Sigmoid colon (tissue), 4 donors: ENCODE measurements at regions not wholly inside any gene's neighbourhood (a gene's known extent, or its start where the extent isn't known, plus 50 kb on each side); places are given as distances from the start of the nearest gene placed in this dataset.

Source experiments
- POLR2A ChIP-seq, 2 donors: fragments of 450-650 bp; IDR thresholded peaks; one replicate each; pipeline ENCODE4 v1.6.1; 2016; ENCODE audit warnings: antibody characterized with exemption in 2 of 2, mild to moderate bottlenecking in 2 of 2, moderate library complexity in 2 of 2
- POLR2AphosphoS5 ChIP-seq, 4 donors: sonication (generic); formaldehyde crosslinking; IDR thresholded peaks; one replicate each; pipeline ENCODE4 v1.6.1; 2017; ENCODE audit warnings: antibody characterized with exemption in 4 of 4
- TF ChIP-seq, protein P1 (sequence below), 4 experiments: fragments of 450-650 bp in 3 of 4; fragments of 200-600 bp in 1 of 4; IDR thresholded peaks; one replicate each; pipeline ENCODE4 v1.5.1; 2016 to 2019; ENCODE audit warnings: antibody characterized with exemption in 4 of 4, mild to moderate bottlenecking in 3 of 4, moderate library complexity in 2 of 4

DNA sequence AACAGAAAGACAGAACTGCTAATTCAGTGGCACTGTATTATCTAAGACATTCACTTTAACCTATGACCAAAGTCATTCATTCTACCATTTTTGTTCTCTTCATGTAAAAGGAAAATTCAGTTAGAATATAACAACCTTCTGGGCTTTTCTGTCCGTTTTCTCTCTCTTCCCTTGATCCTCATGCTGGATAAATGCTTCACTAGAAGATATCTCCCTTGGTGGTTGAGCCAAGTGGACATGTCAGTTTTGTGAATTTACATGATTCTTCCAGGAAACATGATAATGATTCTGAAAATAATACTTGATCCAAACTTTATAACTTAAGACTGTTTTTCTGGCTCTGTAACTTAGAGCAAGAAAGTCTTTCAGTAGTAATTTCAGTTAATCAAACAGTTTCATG, 1012.2 kb downstream of the SQOR start:
- TF ChIP-seq, protein P1, sequence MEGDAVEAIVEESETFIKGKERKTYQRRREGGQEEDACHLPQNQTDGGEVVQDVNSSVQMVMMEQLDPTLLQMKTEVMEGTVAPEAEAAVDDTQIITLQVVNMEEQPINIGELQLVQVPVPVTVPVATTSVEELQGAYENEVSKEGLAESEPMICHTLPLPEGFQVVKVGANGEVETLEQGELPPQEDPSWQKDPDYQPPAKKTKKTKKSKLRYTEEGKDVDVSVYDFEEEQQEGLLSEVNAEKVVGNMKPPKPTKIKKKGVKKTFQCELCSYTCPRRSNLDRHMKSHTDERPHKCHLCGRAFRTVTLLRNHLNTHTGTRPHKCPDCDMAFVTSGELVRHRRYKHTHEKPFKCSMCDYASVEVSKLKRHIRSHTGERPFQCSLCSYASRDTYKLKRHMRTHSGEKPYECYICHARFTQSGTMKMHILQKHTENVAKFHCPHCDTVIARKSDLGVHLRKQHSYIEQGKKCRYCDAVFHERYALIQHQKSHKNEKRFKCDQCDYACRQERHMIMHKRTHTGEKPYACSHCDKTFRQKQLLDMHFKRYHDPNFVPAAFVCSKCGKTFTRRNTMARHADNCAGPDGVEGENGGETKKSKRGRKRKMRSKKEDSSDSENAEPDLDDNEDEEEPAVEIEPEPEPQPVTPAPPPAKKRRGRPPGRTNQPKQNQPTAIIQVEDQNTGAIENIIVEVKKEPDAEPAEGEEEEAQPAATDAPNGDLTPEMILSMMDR (IDR thresholded peaks at IDR 0.05), result no peak
- no peak for TF ChIP-seq POLR2AphosphoS5 (IDR thresholded peaks at IDR 0.05)
- TF ChIP-seq POLR2A (IDR thresholded peaks at IDR 0.05), result no peak
